ENCODE measurements at regions not wholly inside any gene's neighbourhood (a gene's known extent, or its start where the extent isn't known, plus 50 kb on each side); places are given as distances from the start of the nearest gene placed in this dataset.

GRCh38 chr11:109309153-109309552 is 112.8 kb upstream of the C11orf87 start:
- no peak overlapping the region for H3K27ac Mint-ChIP-seq (ENCODE audit: unreplicated experiment)
- H3K4me3 Mint-ChIP-seq (ENCODE audit: unreplicated experiment), result no peak overlapping the region
- no peaks in the 10 kb centered on the region for H3K4me1 Mint-ChIP-seq (ENCODE audit: low read depth)
- H3K36me3 Mint-ChIP-seq (ENCODE audit: low read depth), result peaks cover 2% of the 10 kb centered on the region
- no peak for DNase-seq (ENCODE audit: low spot score)
- peaks cover under 1% of the 10 kb centered on the region for H3K9me3 Mint-ChIP-seq (ENCODE audit: low read depth)
- peaks cover 10% of the 10 kb centered on the region for H3K27me3 Mint-ChIP-seq (ENCODE audit: low read depth)
- TF ChIP-seq CTCF (IDR thresholded peaks at IDR 0.05), result no peak

- Mint-ChIP-seq H3K36me3 (ENCODE audit: low read depth) (peaks cover 3% of the 10 kb centered on the region), H3K4me3 (ENCODE audit: unreplicated experiment) (no peak overlapping the region), H3K4me1 (ENCODE audit: low read depth) (no peaks in the 10 kb centered on the region), H3K27me3 (ENCODE audit: low read depth) (peaks cover 10% of the 10 kb centered on the region), H3K27ac (ENCODE audit: unreplicated experiment) (no peak overlapping the region), H3K9me3 (ENCODE audit: low read depth) (peaks cover 2% of the 10 kb centered on the region)
- TF ChIP-seq CTCF (IDR thresholded peaks at IDR 0.05), result no peak
- DNase-seq (ENCODE audit: low spot score), result no peak
These were observed 104.3 kb upstream of the C11orf87 start for GRCh38 chr11:109317726-109318125.

GRCh38 chr11:109320595-109320994 is 101.4 kb upstream of the C11orf87 start:
- no peaks in the 10 kb centered on the region for H3K4me1 Mint-ChIP-seq (ENCODE audit: low read depth)
- H3K36me3 Mint-ChIP-seq (ENCODE audit: low read depth), result peaks cover 3% of the 10 kb centered on the region
- peaks cover 26% of the 10 kb centered on the region for H3K27me3 Mint-ChIP-seq (ENCODE audit: low read depth)
- H3K27ac Mint-ChIP-seq (ENCODE audit: unreplicated experiment), result no peak overlapping the region
- H3K9me3 Mint-ChIP-seq (ENCODE audit: low read depth), result no peaks in the 10 kb centered on the region
- no peak overlapping the region for H3K4me3 Mint-ChIP-seq (ENCODE audit: unreplicated experiment)
- no peak for DNase-seq (ENCODE audit: low spot score)
- no peak for TF ChIP-seq CTCF (IDR thresholded peaks at IDR 0.05)

GRCh38 chr11:109326781-109327180 is 95.2 kb upstream of the C11orf87 start:
- Mint-ChIP-seq H3K4me3 (ENCODE audit: unreplicated experiment) (no peak overlapping the region), H3K36me3 (ENCODE audit: low read depth) (no peaks in the 10 kb centered on the region), H3K27ac (ENCODE audit: unreplicated experiment) (no peak overlapping the region), H3K27me3 (ENCODE audit: low read depth) (peaks cover 25% of the 10 kb centered on the region), H3K9me3 (ENCODE audit: low read depth) (peaks cover 2% of the 10 kb centered on the region), H3K4me1 (ENCODE audit: low read depth) (no peaks in the 10 kb centered on the region)
- no peak for DNase-seq (ENCODE audit: low spot score)
- no peak for TF ChIP-seq CTCF (IDR thresholded peaks at IDR 0.05)

- DNase-seq (ENCODE audit: low spot score), result no peak
- Mint-ChIP-seq H3K9me3 (ENCODE audit: low read depth) (peaks cover 2% of the 10 kb centered on the region), H3K36me3 (ENCODE audit: low read depth) (no peaks in the 10 kb centered on the region), H3K4me3 (ENCODE audit: unreplicated experiment) (no peak overlapping the region), H3K27ac (ENCODE audit: unreplicated experiment) (no peak overlapping the region), H3K27me3 (ENCODE audit: low read depth) (peaks cover 10% of the 10 kb centered on the region), H3K4me1 (ENCODE audit: low read depth) (no peaks in the 10 kb centered on the region)
- no peak for TF ChIP-seq CTCF (IDR thresholded peaks at IDR 0.05)
These were observed 92.3 kb upstream of the C11orf87 start for GRCh38 chr11:109329716-109330115.
